SKM-1 (cell line): ENCODE measurements at regions not wholly inside any gene's neighbourhood (a gene's known extent, or its start where the extent isn't known, plus 50 kb on each side); places are given as distances from the start of the nearest gene placed in this dataset.

ENCODE experiments used
- DNase-seq: peaks from one replicate; lab custom pipeline; 2025; ENCODE audit not compliant: unreplicated experiment; lab: John Stamatoyannopoulos, UW

GRCh38 chr21:41671859-41672542 is 94.9 kb downstream of the RIPK4 start:
- DNase-seq: no peak

- no peak for DNase-seq
These were observed 95.6 kb downstream of the RIPK4 start for GRCh38 chr21:41671212-41671762.

- no peak for DNase-seq
These were observed 96.6 kb downstream of the RIPK4 start for GRCh38 chr21:41670056-41670805.

GRCh38 chr21:41669533-41669830 is 97.4 kb downstream of the RIPK4 start:
- DNase-seq: no peak

GRCh38 chr21:41668686-41669532 is 97.9 kb downstream of the RIPK4 start:
- no peak for DNase-seq

- DNase-seq: no peak
These were observed 98.8 kb downstream of the RIPK4 start for GRCh38 chr21:41668051-41668541.

GRCh38 chr21:41667136-41667535 is 99.7 kb downstream of the RIPK4 start:
- no peak for DNase-seq

GRCh38 chr21:41666641-41667081 is 100.2 kb downstream of the RIPK4 start:
- peak; percentile 23 for DNase-seq

GRCh38 chr21:41665766-41666595 is 100.9 kb downstream of the RIPK4 start:
- no peak for DNase-seq

- no peak for DNase-seq
These were observed 101.7 kb downstream of the RIPK4 start for GRCh38 chr21:41664881-41665765.

GRCh38 chr21:41663805-41664788 is 102.8 kb downstream of the RIPK4 start:
- DNase-seq: peak; percentile 21

- no peak for DNase-seq
These were observed 104.1 kb downstream of the RIPK4 start for GRCh38 chr21:41662761-41663160.

- DNase-seq: no peak
These were observed 104.7 kb downstream of the RIPK4 start for GRCh38 chr21:41662161-41662560.

- DNase-seq: no peak
These were observed 106.1 kb downstream of the RIPK4 start for GRCh38 chr21:41660748-41661147.

GRCh38 chr21:41659791-41660560 is 106.9 kb downstream of the RIPK4 start:
- no peak for DNase-seq

- DNase-seq: no peak
These were observed 109.8 kb downstream of the RIPK4 start for GRCh38 chr21:41656946-41657525.

- no peak for DNase-seq
These were observed 111.6 kb downstream of the RIPK4 start for GRCh38 chr21:41655259-41655658.
